ENCODE measurements at regions not wholly inside any gene's neighbourhood (a gene's known extent, or its start where the extent isn't known, plus 50 kb on each side); places are given as distances from the start of the nearest gene placed in this dataset.
A peak's percentile ranks its signal among the peaks of the same experiment; 100 is the strongest.
"Not testable (repeated sequence)": the region's sequence is repeated elsewhere in the genome, so short reads cannot be mapped to it uniquely, and the experiment has no call there.

DNA sequence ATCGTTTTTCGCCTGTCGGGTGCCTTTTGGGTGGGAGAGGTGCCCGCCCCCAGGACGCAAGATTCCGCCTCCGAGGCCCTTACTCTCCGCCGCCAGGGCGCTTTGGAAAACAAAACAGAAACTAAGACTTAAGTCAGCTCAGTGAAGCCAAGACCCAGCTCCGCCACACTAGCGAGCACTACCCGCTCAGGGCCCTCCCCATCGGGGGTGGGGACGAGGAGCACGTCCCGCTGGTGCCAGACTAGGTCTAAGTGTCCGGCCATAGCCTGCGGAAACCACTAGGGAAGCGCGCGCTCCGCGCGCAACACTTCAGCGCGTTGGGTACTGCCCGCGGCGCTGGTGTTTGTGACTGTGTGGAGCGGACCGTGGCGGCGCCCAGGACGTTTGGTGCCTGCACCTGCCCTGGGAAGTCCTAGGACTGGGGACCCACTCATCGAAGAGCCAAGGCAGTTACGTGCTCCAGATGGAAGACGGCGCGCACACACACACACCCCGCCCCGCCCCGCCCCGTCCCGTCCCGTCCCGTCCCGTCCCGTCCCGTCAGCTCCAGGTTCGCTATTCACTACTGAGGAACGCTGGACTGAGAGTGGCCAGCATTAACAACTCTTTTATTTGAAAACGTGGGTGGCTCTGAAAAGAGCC is 57.6 kb upstream of the BOLA1 start:
- H3K27me3 Mint-ChIP-seq (ENCODE audit: unreplicated experiment); H3K36me3 Mint-ChIP-seq (ENCODE audit: unreplicated experiment); H3K9me3 Mint-ChIP-seq (ENCODE audit: unreplicated experiment); DNase-seq; H3K27ac Mint-ChIP-seq (ENCODE audit: unreplicated experiment); H3K4me3 Mint-ChIP-seq (ENCODE audit: unreplicated experiment): not testable (repeated sequence)
- H3K4me1 Mint-ChIP-seq (ENCODE audit: low read depth, unreplicated experiment) = peaks cover 18% of the 10 kb centered on the region

DNA sequence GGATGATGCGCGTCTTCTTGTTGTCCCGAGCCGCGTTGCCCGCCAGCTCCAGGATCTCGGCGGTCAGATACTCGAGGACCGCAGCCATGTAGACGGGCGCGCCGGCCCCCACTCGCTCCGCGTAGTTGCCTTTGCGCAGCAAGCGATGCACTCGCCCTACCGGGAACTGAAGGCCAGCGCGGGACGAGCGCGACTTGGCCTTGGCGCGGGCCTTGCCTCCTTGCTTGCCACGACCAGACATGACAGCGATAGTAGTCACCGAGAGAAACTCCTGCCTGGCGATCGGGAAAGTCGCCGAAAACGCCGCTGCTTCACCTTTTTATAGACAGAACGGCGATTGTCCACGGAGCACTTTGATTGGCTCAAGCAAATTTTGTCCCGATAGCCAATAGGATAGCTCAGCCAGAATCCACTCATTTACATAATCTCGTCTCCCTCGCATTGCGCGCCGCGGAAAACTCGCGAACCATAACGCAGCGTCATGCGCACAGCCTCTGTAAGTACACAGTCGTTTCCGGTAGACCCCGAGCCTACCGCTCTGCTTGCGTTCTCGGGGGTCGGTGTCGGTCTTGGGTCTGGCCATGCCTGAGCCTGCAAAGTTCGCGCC is 56.8 kb upstream of the BOLA1 start:
- not testable (repeated sequence) for H3K36me3 Mint-ChIP-seq (ENCODE audit: unreplicated experiment); H3K4me3 Mint-ChIP-seq (ENCODE audit: unreplicated experiment); H3K27me3 Mint-ChIP-seq (ENCODE audit: unreplicated experiment); H3K27ac Mint-ChIP-seq (ENCODE audit: unreplicated experiment); H3K9me3 Mint-ChIP-seq (ENCODE audit: unreplicated experiment); DNase-seq
- H3K4me1 Mint-ChIP-seq (ENCODE audit: low read depth, unreplicated experiment) = peaks cover 18% of the 10 kb centered on the region

DNA sequence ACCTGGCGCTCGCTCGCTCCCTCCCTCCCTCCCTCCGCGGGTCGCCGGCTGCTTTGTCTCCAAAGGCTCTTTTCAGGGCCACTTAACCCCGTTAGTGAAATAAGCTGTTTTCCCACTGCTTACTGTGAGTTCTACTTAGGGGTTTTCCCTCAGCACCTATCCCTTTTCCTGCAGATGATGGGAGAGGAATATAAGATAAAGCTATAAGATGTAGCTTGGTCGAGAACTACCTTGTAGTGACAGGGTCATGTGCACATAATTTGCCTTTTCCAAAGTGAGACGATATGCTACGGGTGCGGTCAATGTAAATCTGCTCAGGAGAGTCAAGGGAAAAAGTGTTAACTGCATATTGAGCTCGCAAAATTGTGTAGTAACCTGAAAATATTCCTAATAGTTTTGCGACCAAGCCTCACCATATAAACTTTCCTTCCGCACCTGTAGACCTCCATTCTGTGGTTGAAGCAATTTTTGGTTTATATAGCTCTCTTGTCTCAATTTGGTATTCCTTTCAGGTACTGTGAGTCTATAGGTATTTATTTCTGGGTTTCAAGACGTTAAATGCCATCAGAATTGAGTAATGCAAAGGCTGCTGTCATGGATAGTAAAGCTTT is 55.8 kb upstream of the BOLA1 start:
- Mint-ChIP-seq H3K4me3 (ENCODE audit: unreplicated experiment) (peak overlapping the region; percentile 94), H3K27ac (ENCODE audit: unreplicated experiment) (peak overlapping the region; percentile 90), H3K9me3 (ENCODE audit: unreplicated experiment) (no peaks in the 10 kb centered on the region), H3K4me1 (ENCODE audit: low read depth, unreplicated experiment) (peaks cover 25% of the 10 kb centered on the region), H3K27me3 (ENCODE audit: unreplicated experiment) (no peaks in the 10 kb centered on the region), H3K36me3 (ENCODE audit: unreplicated experiment) (no peaks in the 10 kb centered on the region)
- DNase-seq = no peak
- TF ChIP-seq, protein P1, sequence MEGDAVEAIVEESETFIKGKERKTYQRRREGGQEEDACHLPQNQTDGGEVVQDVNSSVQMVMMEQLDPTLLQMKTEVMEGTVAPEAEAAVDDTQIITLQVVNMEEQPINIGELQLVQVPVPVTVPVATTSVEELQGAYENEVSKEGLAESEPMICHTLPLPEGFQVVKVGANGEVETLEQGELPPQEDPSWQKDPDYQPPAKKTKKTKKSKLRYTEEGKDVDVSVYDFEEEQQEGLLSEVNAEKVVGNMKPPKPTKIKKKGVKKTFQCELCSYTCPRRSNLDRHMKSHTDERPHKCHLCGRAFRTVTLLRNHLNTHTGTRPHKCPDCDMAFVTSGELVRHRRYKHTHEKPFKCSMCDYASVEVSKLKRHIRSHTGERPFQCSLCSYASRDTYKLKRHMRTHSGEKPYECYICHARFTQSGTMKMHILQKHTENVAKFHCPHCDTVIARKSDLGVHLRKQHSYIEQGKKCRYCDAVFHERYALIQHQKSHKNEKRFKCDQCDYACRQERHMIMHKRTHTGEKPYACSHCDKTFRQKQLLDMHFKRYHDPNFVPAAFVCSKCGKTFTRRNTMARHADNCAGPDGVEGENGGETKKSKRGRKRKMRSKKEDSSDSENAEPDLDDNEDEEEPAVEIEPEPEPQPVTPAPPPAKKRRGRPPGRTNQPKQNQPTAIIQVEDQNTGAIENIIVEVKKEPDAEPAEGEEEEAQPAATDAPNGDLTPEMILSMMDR (IDR thresholded peaks at IDR 0.05; ENCODE audit: partially characterized antibody, unreplicated experiment) = no peak

DNA sequence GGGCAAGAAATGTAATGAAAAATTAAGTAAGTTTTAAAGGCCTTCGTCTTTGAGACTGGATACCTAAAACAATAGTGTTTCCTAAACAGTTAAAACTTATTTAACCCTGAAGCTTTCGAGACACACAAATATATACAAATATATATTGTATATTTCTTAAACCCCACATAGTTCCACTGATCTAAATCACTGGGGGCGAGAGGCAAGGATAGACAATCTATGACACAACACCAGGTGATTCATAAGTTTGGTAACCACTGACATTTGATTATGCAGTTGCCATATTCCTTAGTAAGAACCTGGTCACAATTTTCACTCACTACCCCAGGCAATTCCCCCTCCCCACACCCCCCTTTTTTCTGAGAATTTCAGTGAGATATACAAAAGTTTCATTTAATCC is 55.3 kb upstream of the BOLA1 start:
- no peaks in the 10 kb centered on the region for H3K36me3 Mint-ChIP-seq (ENCODE audit: unreplicated experiment)
- no peaks in the 10 kb centered on the region for H3K27me3 Mint-ChIP-seq (ENCODE audit: unreplicated experiment)

DNA sequence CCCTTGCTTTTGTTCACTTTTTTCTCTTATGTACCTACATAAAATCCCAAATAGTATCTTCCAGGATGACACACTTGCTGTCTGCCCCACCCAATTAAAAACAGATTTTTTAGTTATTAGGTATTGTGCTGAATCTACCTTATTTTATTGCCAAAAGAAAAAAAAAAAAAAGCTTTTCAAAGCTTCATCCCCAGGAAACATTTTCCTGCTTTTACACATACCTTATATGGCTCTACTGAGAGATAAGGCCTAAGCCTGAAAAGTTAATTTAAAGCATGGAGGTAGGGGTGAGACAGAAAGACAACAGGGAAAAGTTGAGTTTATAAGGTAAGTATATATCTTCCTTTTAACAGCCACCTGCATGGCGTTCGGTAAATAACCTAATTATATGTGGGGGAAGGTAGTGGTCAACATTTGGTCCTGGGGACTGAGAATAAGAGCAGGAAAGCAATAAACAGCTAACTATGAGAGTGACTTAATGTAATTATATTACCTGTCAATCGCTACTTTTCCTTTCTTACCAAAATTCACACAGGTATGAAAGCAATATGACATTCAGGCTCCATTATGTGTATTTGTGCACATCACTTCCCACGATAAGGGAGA is 54.6 kb upstream of the BOLA1 start:
- Mint-ChIP-seq H3K27ac (ENCODE audit: unreplicated experiment) (peak overlapping the region; percentile 16), H3K4me1 (ENCODE audit: low read depth, unreplicated experiment) (peaks cover 37% of the 10 kb centered on the region), H3K36me3 (ENCODE audit: unreplicated experiment) (no peaks in the 10 kb centered on the region), H3K9me3 (ENCODE audit: unreplicated experiment) (peaks cover 2% of the 10 kb centered on the region), H3K4me3 (ENCODE audit: unreplicated experiment) (peak overlapping the region; percentile 61), H3K27me3 (ENCODE audit: unreplicated experiment) (peaks cover 1% of the 10 kb centered on the region)
- TF ChIP-seq, protein P1 (IDR thresholded peaks at IDR 0.05; ENCODE audit: partially characterized antibody, unreplicated experiment) = no peak
- DNase-seq = no peak

More for the DNA sequence above, 55.3 kb upstream of the BOLA1 start:
- DNase-seq = no peak
- H3K27ac Mint-ChIP-seq (ENCODE audit: unreplicated experiment) = peak overlapping the region; percentile 90
- TF ChIP-seq, protein P1 (IDR thresholded peaks at IDR 0.05; ENCODE audit: partially characterized antibody, unreplicated experiment) = no peak
- H3K9me3 Mint-ChIP-seq (ENCODE audit: unreplicated experiment) = no peaks in the 10 kb centered on the region
- peaks cover 30% of the 10 kb centered on the region for H3K4me1 Mint-ChIP-seq (ENCODE audit: low read depth, unreplicated experiment)
- H3K4me3 Mint-ChIP-seq (ENCODE audit: unreplicated experiment) = peak overlapping the region; percentile 94

Measured in glutamatergic neuron (in vitro differentiated cells).